HG03354 (cell line): ENCODE measurements at regions not wholly inside any gene's neighbourhood (a gene's known extent, or its start where the extent isn't known, plus 50 kb on each side); places are given as distances from the start of the nearest gene placed in this dataset.

Experiments used
- ATAC-seq: cut with Tn5 transposase; IDR thresholded peaks from one replicate; pipeline ENCODE4 v1.9.1; 2021; ENCODE audit warnings: mild to moderate bottlenecking; ENCODE audit not compliant: unreplicated experiment, poor library complexity, severe bottlenecking

DNA sequence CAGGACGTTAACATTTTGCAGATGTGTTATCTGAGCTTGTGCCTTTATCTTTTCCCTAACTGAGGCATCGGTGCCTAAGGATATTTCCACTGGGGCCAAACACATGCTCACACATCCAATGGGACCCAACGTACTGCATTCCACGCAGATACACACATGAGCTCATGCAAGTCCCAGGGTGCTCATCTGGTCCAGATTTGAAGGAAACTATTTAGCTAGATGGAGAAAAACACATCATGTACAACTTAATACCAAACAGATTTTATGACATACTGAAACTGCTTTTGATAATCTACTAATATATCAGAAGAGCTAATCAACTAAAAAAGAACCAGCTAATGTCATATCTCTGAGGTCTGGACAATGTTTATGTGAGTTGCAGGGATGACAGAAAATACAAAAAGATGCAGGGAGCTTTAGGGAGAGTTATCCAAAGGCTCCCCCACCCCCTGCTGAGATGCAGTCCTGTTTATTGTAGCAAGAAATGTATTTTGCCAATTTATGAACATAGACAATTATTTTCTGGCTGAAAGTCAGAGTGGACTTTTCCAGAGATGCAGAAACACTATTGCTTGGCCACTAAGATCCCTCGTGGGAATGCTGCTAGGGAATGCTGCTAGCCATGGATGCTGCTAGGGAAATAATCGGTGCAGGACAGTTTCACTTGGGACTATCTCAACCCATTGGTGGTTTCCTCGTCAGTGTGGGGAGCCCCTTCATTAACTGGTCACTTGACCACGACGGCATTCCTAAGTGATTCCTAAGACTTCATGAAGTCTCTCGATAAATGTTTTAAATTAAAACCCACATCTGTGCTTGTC, 172.8 kb downstream of the SMIM20 start:
- no peak for ATAC-seq

DNA sequence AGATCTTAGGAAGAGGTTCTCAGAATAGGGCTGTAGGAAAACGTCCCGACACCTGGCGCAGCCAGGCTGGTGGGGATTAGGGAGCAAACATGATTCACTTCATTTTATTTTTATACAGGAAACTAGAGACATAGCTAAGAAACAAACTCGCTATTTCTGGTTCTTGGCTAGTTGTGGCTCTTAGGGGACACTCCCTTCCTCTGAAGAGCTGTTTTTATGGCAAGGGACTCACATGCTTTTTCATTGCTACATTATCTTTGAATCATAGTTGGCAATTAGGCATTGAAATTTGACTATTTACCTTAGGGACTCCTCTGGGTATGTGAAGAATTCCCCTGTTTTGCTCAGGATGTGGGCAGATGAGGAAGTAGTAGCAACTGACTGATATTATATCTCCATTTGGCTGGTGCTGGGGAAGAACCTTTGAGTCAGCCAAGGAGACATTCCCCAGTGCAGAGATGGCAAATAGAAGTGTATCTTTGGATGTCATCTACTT, 174.5 kb downstream of the SMIM20 start:
- peak; percentile 73 for ATAC-seq

DNA sequence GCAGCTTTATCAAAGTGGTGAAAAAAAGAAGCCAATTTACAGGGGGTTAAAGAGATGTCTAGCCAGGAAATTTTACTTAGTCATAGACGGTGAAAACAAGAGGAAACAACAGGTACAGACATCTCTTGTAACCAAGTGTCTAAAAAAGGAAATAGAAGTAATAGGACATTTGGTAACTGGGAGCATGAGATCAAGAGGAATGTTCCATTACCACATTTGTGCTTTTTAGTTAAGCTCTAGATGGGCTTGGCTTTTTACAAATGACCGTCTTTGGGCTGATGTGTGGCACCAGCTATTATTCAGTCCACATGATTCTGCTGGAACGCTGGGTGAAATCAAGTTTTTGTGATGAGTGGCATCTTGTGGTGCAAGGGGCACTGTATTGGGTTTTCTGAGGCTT, 179.5 kb downstream of the SMIM20 start:
- no peak for ATAC-seq

DNA sequence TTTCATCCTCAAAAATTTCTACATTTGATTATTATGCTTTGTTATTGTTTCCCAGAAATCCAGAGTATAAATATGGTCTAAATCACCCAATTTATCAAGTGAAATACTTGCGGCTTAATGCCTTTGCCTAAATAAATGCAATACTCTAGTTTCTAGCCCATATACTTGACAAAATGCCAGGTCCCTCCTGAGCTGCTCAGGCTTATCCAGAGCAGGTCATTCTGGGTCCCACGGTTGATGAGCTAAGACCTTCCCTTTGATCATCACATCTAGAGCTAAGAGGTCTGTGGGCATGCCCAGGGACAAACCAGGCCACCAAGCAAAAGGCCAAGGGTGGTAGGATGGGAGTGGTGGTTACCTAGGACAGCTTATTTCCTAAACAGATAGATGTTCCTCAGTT, 180.1 kb downstream of the SMIM20 start:
- ATAC-seq = no peak

DNA sequence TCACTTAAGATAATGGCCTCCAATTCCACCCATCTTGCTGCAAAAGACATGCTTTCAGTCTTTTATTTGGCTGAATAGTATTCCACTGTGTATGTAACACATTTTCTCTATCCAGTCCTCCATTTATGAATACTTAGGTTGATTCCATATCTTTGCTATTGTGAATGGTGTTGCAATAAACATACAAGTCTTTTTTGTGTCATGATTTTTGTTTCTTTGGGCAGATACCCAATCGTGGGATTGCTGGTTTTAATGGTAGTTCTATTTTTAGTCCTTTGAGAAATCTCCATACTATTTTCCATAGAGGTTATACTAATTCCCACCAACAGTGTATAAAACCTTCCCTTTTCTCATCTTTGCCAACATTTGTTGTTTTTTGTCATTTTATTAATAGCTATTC, 180.9 kb downstream of the SMIM20 start:
- no peak for ATAC-seq

DNA sequence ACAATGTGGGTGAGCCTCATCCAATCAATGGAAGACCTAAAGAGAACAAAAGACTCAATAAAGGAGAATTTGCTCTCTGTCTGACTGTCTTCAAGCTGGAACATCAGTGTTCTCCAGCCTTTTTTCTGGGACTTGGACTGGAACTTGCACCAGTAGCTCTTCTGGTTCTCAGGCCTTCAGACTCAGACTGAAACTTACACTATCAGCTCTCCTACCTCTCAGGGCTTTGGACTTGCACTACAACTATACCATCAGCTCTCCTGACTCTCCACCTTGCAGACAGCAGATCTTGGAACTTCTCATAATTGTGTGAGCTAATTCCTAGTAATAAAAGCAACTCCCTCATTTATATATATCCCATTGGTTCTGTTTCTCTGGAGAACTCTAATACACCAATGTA, 185.9 kb downstream of the SMIM20 start:
- no peak for ATAC-seq

DNA sequence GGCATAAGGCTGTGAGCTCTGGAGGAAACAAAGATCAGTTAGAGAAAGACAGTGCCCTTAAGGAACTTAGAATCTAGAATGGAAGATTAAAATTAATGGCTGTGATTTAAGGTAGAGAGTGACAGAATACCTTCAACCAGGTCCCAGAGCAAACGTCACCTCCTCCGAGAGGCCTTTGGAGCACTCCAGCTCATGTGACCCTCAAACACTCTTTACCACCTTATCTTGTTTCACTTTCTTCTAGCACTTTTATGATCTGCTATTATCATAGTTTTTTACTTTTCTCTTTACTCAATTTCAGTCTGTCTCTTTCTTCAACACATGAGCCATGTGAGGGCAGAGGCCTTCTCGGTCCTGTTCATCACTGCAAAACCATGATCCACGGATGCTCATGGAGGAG, 187.0 kb downstream of the SMIM20 start:
- ATAC-seq = no peak

DNA sequence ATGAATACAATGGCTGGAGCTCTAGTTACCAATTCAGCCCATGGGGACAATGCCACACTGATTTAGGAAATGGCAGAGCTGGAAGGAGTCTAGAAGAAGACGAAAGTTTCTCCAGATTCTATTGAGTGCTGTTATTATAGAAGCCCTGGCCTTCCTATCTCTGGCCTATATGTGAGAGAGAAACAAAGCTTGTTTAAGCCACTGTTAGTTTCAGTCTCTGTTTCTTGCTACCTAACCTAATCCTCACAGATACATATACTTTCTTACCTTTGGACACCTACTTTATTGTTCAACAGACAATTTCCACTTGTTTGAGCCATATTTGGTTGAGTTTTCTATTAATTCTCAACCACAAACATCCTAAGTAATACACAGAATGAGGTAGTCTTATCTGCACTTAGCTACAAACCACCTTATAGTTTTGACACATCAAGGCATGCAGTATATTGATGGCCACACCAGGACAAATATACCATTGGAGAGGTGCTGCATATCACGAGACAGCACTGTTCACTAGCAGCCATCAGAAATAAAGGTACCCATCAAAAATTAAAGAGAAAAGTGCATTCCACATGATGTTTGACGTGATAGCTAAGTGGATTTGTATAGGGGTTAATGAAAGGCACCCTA, 190.2 kb downstream of the SMIM20 start:
- ATAC-seq = peak; percentile 66

DNA sequence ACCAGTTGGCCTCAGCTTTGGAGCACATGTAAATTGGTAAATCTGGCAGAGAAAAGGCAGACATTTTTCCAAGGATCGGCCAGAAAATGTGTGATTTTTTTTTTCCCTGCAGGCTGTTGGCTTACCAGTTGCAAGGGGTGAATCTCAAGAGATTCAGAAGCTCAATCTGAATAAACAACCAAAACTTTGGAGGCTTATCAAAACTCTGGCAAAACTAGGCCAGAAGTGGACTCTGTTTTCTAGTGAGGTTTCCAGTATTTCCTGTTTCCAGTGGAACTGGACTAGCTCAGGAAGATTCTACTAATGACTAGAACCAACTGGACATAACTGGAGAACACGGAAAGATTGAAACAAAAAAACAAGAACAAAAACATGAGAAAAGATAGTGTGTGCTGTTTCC, 191.3 kb downstream of the SMIM20 start:
- no peak for ATAC-seq

DNA sequence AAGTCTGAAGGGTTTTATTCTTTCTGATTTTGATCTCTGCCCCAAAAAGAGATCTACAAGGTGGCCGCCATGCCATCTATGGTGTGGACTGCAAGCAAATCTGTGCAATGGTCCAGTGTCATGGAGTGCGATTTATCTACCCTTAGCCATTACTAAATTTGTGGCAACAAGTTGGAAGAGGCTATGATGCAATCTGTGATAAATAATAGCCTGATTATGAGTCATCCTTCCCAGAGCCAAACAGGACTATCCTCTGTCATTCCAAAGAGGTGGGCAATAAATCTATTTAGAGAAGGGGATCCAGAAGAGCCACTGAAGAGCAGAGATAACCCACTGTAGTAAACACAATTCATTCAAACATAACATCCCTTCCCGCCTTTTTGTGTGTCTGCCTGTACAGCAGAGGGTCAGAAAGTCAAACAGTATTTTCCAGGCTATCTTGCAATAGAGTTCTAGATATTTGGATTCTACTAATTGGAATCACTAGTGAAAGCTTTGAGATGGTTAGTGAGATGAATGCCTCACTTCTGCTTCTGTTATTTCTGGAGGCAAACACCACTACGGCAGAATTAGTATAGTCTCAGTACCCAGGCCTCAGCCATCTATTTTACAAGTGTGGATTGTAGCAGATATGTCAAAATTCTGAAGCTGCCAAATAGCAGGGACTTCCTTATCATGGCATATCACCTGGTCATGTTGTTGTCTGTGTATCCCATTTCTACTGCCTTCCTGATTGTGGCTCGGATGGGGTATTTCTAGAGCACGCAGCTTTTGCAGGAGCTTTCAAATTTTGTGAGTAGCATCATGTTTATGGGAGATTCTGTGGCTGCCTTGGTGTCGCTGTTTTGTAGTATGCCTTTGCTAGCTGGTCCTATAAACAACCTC, 192.0 kb downstream of the SMIM20 start:
- no peak for ATAC-seq

DNA sequence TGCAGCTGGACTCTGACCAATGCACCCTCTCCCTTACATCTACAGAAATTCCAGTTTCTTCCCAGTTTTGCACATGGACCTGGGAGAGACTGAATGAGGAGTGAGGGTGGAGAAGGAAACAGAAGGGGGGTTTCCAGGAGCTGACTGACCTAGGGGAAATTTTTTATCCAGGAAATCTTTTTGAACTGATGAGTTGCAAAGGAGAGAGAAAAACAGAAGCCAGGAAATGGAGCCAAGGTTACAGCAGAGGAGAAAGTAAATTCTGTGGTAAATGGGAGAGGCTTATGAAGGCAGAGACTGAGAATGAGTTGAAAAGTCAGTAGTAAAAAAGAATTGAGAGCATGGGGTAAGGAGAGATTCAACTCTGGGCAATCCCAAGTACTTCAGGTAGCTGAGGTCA, 192.8 kb downstream of the SMIM20 start:
- no peak for ATAC-seq

DNA sequence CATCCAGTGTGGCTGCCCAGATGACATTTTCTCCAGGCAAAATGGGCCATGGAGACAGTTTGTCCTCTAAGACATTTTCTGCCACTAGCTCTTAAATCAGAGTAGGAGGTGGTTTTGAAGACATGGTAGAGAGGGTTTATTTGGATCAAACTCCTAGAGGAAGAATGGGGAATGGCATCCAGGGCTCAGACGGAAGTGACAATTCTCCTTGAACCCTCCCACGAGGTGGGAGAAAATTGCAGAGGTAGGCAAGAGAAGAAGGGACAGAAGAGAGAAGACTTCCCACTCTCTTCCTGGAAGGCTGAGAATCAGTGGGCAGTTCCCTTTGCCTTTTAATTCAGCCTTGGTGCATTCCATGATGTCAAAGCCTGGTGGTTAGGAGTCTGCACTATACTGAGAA, 194.0 kb downstream of the SMIM20 start:
- no peak for ATAC-seq

DNA sequence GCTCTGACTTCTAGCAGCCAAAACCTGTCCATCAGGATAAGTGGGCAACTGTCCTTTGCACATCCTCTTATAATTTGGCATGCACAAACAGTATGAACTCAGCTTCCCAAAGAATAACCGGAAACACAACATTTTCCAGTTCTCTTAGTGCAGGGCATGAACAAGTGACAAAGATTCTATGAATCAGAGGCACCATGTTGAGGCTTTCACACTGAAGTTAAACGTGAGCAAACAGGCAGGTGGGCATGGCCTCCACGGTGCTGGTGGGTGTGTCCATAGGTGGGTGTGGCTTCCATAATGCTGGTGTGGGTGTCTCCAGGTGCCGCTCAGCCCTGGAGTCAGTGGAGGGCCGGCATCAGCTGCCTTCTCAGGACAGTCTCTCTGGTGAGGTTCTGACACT, 196.5 kb downstream of the SMIM20 start:
- no peak for ATAC-seq

DNA sequence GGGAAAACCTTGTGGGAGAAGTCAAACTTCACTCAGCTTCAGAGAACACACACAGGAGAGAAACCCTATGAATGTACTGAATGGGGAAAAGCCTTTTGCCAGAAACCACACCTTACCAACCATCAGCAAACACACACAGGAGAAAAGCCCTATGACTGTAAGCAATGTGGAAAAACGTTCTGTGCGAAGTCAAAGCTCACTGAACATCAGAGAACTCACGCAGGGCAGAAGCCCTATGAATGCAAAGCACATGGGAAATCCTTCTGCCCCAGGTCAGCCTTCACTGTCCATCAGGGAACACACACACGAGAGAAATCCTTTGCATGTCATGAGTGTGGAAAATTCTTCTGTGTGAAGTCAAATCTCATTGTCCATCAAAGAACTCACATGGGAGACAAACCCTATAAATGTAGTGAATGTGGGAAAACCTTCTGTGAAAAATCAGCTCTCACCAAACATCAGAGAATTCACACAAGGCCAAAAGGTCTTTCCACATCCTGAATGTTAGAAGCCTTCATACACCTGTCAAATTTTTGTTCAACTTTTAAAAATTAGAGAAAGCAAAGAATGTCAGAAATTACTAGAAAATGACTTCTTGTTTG, 199.4 kb downstream of the SMIM20 start:
- ATAC-seq = no peak

DNA sequence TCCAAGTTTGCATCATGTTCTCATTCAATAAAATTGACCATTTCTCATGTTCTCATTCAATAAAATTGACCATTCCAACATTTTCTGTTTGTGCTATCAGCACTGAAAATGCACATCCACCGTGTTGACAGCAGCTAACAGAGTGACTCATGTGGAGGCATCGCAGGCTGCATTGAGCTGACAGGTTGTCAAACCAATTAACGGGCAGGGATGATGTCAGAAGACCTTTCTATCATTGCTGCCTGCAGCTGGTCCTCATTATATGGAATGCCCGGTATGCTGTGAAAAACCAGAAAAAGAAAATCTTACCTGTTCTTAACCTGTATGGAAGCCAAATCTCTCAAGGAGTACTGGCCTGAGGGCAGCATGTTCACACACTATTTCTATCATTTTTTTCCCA, 202.0 kb downstream of the SMIM20 start:
- ATAC-seq = no peak

DNA sequence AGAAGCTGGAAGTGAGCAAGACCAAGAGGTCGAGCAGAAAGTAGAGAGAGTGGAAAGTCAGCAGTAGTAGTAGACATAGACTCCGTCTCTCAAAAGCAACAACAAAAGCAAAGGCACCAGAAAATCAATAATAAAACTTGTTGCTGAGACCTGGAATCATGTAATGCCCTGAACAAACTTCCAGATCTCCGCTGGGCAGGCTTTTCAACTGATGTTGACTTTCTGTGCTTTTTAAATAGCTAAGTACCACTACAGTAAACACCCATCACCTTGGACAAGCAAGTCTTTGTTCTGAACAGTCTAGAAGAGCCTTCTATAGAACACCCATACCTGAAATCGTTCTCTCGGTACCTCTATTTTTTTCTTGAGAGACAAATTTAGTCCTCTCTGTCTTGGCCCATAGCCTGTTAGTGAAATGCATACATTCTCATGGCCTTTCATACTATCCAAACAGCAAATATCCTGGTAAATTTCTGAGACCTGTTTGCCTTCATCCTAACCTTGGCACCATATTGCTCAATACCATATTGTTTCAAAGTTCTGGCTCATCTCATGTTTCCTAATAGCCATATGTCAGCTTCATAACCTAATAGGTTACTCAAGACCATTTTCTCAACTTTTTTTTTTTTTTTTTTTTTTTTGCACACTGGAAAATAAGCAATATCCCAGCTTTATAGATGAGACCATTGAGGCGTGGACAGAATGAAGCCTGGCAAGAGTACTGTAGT, 200.6 kb upstream of the RBPJ start:
- ATAC-seq = no peak

DNA sequence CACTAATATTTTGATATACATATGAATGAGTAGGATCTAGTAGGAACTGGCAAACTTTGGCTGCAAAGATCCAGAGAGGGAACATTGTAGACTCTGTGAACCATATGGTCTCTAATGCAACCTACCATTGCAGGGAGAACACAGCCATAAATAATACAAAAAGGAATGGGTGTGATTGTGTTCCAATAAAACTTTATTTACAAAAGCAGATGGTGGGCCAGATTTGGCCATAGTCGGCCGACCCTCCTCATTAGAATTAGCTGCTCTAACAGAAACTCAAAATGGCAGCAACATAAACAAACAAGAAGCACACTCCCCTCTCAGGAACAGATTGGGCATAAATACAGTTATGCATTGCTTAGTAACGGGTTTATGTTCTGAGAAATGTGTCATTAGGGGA, 198.1 kb upstream of the RBPJ start:
- ATAC-seq = no peak

DNA sequence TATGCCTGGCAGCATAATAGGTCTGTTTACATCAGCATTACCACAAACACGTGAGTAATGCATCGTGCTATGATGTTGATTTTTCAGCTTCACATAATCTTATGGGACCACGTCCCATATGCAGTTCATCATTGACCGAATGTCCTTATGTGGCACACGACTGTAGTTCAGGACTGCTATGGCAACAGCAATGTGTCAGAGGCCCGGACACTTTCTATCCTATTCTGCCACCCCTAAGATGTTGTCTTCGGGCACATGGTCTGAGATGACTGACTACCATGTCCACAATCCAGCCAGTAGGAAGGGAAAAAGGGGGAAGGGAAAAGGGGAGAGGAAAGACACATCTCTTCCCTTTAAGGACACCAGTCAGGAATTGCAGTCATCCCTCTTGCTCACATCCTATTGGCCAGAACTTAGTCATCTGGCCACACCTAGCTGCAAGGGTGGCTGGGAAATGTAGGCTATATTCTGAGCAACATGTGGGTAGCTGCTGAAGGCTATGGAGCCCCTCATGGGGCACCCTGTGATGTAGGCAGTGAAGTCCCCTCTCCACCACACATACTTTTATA, 196.0 kb upstream of the RBPJ start:
- no peak for ATAC-seq

DNA sequence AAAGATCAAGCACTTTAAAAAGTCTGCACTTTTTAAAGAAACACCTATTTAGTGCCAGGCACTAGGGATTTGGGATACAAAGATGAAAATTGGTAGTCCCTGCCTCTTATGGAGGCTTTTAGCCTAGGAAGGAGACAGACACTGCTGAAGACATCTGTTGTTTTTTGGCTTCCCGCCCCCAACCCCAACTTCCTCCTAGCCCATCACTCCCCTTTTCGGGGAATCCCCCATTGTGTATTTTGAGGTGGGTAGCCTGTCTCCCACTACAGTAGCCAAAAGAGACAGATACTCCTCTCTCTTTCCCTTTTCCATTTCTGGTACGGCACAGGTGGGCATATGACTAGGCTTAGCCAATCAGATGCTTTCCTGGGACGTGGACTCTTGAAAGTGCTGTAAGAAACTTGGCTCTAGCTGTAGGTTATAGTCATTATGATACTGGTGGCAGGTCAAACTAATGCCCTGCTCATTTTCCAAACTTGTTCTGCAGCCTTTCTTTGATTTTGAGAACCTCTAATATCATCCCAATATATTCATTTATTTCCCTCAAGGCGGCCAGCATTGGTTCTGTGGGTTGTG, 194.6 kb upstream of the RBPJ start:
- ATAC-seq = peak; percentile 65
